Mucosa of stomach (tissue), 1 donor: ENCODE measurements at regions not wholly inside any gene's neighbourhood (a gene's known extent, or its start where the extent isn't known, plus 50 kb on each side); places are given as distances from the start of the nearest gene placed in this dataset.

Source experiments
- H3K27me3 ChIP-seq: one replicate; pipeline ENCODE4 v1.7.0; 2013; ENCODE audit warnings: mild to moderate bottlenecking, low read length; ENCODE audit not compliant: control insufficient read depth, insufficient read depth
- H3K36me3 ChIP-seq: one replicate; pipeline ENCODE4 v1.7.0; 2013; ENCODE audit warnings: low read length; ENCODE audit not compliant: control insufficient read depth, insufficient read depth
- H3K4me1 ChIP-seq: one replicate; pipeline ENCODE4 v1.7.0; 2013; ENCODE audit warnings: mild to moderate bottlenecking, low read length; ENCODE audit not compliant: control insufficient read depth, insufficient read depth
- H3K4me3 ChIP-seq: one replicate; pipeline ENCODE4 v1.7.0; 2013; ENCODE audit warnings: low read length
- H3K9ac ChIP-seq: one replicate; pipeline ENCODE4 v1.7.0; 2013; ENCODE audit warnings: mild to moderate bottlenecking, low read length, moderate library complexity
- H3K9me3 ChIP-seq: one replicate; pipeline ENCODE4 v1.7.0; 2013; ENCODE audit warnings: mild to moderate bottlenecking, low read length, moderate library complexity; ENCODE audit not compliant: control insufficient read depth
- donor health status: Pancreatic carcinoma.

- Histone ChIP-seq H3K9ac (no peak overlapping the region), H3K4me1 (peaks cover 41% of the 10 kb centered on the region), H3K36me3 (no peaks in the 10 kb centered on the region), H3K4me3 (no peak overlapping the region), H3K27me3 (no peaks in the 10 kb centered on the region), H3K9me3 (no peaks in the 10 kb centered on the region)
Measured at GRCh38 chr2:105610576-105611332, 134.0 kb upstream of the NCK2 start.

DNA sequence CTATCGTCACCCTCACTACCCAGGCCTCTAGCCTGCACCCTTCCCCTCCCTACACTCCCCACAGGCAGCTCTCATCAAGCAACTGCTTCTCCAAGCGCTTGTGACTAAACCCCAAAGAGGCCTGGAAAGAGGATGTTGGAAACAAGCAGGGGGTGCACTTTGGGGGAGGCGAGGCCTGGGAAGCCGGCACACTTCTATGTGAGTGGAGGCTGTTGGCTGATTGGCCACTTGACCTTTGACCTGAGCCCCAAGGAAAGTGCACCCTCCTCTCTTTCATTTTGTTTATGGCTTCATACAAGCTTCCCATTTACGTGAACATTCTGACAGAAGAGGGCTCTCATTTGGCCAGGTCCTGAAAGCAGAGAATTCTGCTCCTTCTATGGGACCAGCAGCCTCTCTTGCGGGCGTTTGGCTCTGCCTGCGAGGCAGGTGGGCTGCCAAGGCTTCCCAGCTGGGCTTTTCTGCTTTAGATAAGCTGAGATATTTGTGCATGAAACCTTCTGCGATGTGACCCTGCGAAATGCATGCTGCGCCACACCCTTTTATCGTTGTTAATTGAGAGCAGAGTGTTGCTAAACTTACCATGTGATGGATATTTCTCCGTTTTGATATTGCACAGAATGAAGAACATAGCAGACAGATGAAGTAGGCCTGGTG lies 134.8 kb upstream of the NCK2 start:
- no peaks in the 10 kb centered on the region for H3K9me3 ChIP-seq
- peaks cover 41% of the 10 kb centered on the region for H3K4me1 ChIP-seq
- no peak overlapping the region for H3K9ac ChIP-seq
- no peaks in the 10 kb centered on the region for H3K27me3 ChIP-seq
- no peak overlapping the region for H3K4me3 ChIP-seq
- H3K36me3 ChIP-seq = no peaks in the 10 kb centered on the region

- Histone ChIP-seq H3K4me3 (no peak overlapping the region), H3K4me1 (peaks cover 39% of the 10 kb centered on the region), H3K27me3 (no peaks in the 10 kb centered on the region), H3K36me3 (no peaks in the 10 kb centered on the region), H3K9me3 (no peaks in the 10 kb centered on the region), H3K9ac (no peak overlapping the region)
Measured at GRCh38 chr2:105607920-105608504, 136.7 kb upstream of the NCK2 start.

- Histone ChIP-seq H3K9ac (no peak overlapping the region), H3K9me3 (no peaks in the 10 kb centered on the region), H3K36me3 (no peaks in the 10 kb centered on the region), H3K4me1 (peaks cover 29% of the 10 kb centered on the region), H3K4me3 (no peak overlapping the region), H3K27me3 (no peaks in the 10 kb centered on the region)
Measured at GRCh38 chr2:105606081-105606480, 138.6 kb upstream of the NCK2 start.

DNA sequence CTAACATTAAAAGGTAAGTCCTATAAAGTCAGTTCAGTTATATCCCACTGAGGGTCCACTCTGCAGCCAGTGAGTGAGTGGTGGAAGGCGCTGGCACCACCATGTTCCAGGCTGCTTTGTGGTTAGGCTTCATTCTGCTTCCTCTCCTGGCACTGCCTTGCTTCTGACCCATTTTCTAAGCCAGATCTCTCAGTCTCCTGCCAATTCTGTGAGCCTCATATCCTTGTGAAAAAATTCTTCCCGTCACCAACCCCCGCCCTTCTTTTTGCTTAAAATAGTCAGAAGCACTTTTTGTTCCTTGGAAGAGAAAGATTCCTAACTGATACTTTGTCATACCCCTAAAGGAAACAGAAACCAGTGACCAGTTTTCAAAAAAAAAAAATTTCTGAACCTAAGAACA lies 139.8 kb upstream of the NCK2 start:
- Histone ChIP-seq H3K4me3 (no peak overlapping the region), H3K9ac (no peak overlapping the region), H3K27me3 (no peaks in the 10 kb centered on the region), H3K4me1 (peaks cover 21% of the 10 kb centered on the region), H3K36me3 (no peaks in the 10 kb centered on the region), H3K9me3 (no peaks in the 10 kb centered on the region)

GRCh38 chr2:105600949-105601794 lies 143.5 kb upstream of the NCK2 start:
- Histone ChIP-seq H3K36me3 (no peaks in the 10 kb centered on the region), H3K27me3 (no peaks in the 10 kb centered on the region), H3K4me1 (peaks cover 9% of the 10 kb centered on the region), H3K9me3 (no peaks in the 10 kb centered on the region), H3K9ac (no peak overlapping the region), H3K4me3 (no peak overlapping the region)

- H3K4me1 ChIP-seq = peaks cover 9% of the 10 kb centered on the region
- no peaks in the 10 kb centered on the region for H3K9me3 ChIP-seq
- no peaks in the 10 kb centered on the region for H3K36me3 ChIP-seq
- no peak overlapping the region for H3K4me3 ChIP-seq
- no peak overlapping the region for H3K9ac ChIP-seq
- H3K27me3 ChIP-seq = no peaks in the 10 kb centered on the region
Measured at GRCh38 chr2:105600602-105600948, 144.1 kb upstream of the NCK2 start.

DNA sequence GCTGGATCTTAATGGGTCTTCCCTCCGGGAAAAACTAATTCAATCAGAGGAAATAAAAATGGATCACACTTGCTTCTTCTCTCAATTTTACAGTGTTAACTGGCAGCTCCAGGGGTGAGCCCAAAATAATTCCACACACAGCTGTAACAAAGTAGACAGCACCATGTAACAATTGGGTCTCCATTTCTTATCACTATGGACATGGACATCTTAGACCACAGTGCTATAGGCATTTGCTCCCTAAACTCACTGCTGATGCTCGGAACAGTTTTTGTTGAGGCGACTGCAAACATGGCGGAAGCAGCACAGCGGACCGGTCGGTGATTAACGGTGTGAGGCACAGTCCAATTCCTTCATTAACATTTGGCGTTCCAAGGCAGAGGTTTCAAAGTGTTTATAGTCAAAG lies 144.7 kb upstream of the NCK2 start:
- H3K4me1 ChIP-seq = peaks cover 9% of the 10 kb centered on the region
- no peaks in the 10 kb centered on the region for H3K36me3 ChIP-seq
- no peaks in the 10 kb centered on the region for H3K9me3 ChIP-seq
- no peaks in the 10 kb centered on the region for H3K27me3 ChIP-seq
- no peak overlapping the region for H3K9ac ChIP-seq
- no peak overlapping the region for H3K4me3 ChIP-seq

DNA sequence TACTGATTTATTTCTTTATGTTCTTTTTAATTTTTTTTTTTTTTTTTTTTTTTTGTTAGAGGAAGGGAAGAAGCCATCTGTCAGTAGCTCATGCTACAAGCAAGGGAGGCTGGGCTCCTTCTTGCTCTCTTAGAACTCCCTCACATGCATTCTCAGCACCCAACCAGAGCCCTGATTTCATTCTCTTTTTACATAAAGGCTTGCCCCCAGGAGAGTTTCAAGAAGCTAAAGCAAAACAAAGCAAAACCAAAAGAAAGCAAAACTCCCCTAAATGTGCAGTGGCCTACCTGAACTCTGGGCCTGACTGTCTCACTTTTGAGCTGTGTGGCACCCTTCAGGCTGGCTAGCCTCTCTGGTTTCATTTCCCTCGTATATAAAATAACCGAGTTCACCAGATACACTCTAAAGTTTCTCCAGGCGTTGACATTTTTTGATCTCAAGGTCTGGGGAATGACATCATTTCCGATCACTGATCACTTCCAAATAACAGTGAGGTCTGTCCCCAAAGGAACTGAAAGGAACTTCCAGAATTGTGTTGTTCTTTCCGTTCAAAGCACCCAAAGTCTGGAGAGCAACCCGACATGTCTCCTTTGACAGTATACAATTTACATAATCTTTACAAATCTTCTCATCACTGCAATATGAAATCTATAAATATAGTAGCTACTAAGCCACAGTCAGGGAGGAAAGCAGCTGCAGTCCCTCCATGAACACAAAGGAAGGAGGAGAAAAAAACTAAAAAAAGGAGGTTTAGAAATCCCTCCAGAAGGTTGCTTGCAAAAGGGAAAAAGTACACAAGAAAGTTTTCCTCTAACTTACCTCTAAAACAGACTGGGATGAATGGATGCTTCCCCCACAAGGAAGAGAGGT lies 145.6 kb upstream of the NCK2 start:
- no peaks in the 10 kb centered on the region for H3K27me3 ChIP-seq
- peaks cover 9% of the 10 kb centered on the region for H3K4me1 ChIP-seq
- H3K4me3 ChIP-seq = no peak overlapping the region
- no peak overlapping the region for H3K9ac ChIP-seq
- H3K36me3 ChIP-seq = no peaks in the 10 kb centered on the region
- H3K9me3 ChIP-seq = no peaks in the 10 kb centered on the region

GRCh38 chr2:105597806-105598803 lies 146.6 kb upstream of the NCK2 start:
- H3K4me3 ChIP-seq = no peak overlapping the region
- H3K9me3 ChIP-seq = no peaks in the 10 kb centered on the region
- H3K27me3 ChIP-seq = no peaks in the 10 kb centered on the region
- H3K4me1 ChIP-seq = peaks cover 9% of the 10 kb centered on the region
- no peaks in the 10 kb centered on the region for H3K36me3 ChIP-seq
- H3K9ac ChIP-seq = no peak overlapping the region
